ENCODE measurements at regions not wholly inside any gene's neighbourhood (a gene's known extent, or its start where the extent isn't known, plus 50 kb on each side); places are given as distances from the start of the nearest gene placed in this dataset.

DNA sequence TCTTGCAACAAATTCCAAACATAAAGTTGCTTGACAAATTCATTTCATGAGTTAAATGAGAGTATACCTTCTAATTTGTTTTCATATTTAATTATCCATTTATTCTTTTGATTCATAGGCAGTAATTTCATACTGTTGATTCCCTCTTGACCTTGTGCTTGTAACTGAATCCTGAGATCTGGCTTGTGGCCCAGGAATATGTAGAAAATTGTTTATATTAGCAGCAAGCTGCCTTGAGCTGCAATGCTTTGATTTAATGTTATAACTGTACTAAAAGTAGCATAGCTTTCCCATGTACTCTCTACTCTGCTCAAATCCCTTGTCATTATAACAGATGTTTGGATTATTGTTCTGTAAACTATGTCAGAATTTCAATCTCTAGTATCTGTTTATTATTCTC, 780.7 kb downstream of the NR2F1-AS1 start:
- H3K27ac ChIP-seq = no peak overlapping the region
- TF ChIP-seq ZFX (IDR thresholded peaks at IDR 0.05; ENCODE audit: borderline replicate concordance) = no peak
- TF ChIP-seq, protein P1, sequence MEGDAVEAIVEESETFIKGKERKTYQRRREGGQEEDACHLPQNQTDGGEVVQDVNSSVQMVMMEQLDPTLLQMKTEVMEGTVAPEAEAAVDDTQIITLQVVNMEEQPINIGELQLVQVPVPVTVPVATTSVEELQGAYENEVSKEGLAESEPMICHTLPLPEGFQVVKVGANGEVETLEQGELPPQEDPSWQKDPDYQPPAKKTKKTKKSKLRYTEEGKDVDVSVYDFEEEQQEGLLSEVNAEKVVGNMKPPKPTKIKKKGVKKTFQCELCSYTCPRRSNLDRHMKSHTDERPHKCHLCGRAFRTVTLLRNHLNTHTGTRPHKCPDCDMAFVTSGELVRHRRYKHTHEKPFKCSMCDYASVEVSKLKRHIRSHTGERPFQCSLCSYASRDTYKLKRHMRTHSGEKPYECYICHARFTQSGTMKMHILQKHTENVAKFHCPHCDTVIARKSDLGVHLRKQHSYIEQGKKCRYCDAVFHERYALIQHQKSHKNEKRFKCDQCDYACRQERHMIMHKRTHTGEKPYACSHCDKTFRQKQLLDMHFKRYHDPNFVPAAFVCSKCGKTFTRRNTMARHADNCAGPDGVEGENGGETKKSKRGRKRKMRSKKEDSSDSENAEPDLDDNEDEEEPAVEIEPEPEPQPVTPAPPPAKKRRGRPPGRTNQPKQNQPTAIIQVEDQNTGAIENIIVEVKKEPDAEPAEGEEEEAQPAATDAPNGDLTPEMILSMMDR (IDR thresholded peaks at IDR 0.05) = no peak

DNA sequence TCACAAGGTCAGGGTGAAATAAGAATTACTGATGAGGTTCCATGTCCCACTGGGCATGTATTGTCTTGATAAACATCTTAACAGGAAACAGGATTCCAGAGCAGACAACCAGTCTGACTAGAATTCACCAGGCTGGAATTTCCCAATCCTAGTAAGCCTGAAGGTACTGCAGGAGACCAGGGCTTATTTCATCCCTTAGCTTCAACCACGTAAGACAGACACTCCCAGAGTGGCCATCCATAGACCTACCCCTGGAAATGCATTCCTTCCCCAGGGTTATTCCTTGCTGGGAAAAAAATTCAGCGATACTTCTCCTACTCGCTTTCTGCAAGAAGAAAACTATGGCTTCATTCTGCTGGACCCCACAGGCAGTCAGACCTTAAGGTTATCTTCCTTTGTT, 785.4 kb downstream of the NR2F1-AS1 start:
- no peak overlapping the region for H3K27ac ChIP-seq
- TF ChIP-seq, protein P1 (IDR thresholded peaks at IDR 0.05) = no peak
- no peak for TF ChIP-seq ZFX (IDR thresholded peaks at IDR 0.05; ENCODE audit: borderline replicate concordance)

DNA sequence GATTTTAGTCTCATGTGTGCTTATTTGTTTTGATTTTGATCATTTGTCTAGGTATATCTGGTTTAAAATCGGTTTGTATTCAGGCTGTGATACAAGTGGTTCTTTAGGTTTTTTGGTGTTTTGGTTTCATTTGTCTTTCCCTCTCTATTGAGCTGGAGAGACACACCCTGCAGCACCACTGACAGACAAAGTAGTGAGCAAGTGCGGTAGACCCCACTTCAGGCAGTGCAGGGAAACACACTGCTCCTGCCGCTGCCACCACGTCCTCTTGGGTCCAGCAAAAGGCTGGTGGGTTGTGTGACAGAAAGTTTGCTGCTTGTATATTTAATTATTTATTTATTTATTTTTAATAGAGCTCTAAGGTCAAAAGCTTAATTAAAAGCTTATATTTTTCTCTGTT, 801.0 kb downstream of the NR2F1-AS1 start:
- TF ChIP-seq, protein P1 (IDR thresholded peaks at IDR 0.05) = no peak
- TF ChIP-seq ZFX (IDR thresholded peaks at IDR 0.05; ENCODE audit: borderline replicate concordance) = no peak
- no peak overlapping the region for H3K27ac ChIP-seq

DNA sequence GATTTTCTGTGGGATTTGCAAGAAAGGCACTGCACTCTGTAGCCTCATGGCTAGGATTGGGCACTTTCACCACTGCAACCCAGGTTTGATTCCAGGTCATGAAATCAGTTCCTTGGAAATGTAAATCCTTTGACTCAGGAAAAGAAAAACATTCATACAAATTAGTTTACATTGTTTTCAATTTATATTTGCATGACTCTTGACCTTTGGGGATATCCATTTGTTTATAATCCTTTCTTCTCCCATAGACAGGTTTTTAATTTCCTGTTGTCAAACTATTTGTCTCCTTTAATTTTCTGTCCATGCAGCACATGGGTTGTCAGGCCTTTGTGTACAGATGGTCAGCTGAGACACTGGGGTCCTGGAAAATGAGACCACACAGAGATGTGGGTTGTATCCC, 801.5 kb downstream of the NR2F1-AS1 start:
- H3K27ac ChIP-seq = no peak overlapping the region
- TF ChIP-seq, protein P1 (IDR thresholded peaks at IDR 0.05) = no peak
- no peak for TF ChIP-seq ZFX (IDR thresholded peaks at IDR 0.05; ENCODE audit: borderline replicate concordance)

DNA sequence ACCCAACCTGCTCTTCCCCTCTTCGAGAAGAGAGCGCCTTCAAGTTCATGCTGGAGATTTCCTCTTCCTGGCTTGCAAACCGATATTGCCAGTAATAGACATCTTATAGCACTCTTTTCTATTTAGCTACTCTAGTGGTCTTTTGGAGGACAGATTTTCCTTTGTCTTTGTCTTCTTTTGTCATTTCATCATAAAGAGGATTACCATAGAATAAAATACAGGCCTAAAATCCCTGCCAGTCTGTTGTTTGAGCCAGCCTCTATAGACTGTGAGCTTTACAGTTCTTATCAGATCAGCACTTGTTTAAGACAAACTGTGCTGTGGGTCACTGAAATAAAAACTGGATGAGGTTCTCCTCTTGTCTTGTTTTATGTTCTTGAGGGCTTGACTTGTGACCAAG, 802.8 kb downstream of the NR2F1-AS1 start:
- no peak overlapping the region for H3K27ac ChIP-seq

DNA sequence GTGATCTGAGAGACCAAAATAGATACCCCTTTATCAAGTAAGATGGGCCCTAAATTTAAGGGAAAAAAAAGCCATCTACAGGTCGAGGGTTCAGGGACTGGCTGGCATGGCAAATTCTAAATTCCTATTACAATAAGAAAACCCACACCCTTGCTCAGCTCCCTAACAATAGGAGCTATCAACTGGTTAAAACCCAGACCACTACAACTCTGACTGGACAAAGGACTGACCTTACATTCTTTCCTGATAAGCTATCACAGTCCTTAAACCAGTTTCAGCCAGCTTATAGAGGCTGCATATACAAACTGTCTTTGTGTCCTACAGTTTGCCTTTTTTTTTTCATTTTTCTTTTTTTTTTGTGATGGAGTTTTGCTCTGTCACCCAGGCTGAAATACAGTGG, 803.6 kb downstream of the NR2F1-AS1 start:
- H3K27ac ChIP-seq = no peak overlapping the region
- TF ChIP-seq ZFX (IDR thresholded peaks at IDR 0.05; ENCODE audit: borderline replicate concordance) = no peak
- TF ChIP-seq, protein P1 (IDR thresholded peaks at IDR 0.05) = no peak

More for the DNA sequence above, 802.8 kb downstream of the NR2F1-AS1 start:
- no peak for TF ChIP-seq ZFX (IDR thresholded peaks at IDR 0.05; ENCODE audit: borderline replicate concordance)
- TF ChIP-seq, protein P1 (IDR thresholded peaks at IDR 0.05) = no peak

DNA sequence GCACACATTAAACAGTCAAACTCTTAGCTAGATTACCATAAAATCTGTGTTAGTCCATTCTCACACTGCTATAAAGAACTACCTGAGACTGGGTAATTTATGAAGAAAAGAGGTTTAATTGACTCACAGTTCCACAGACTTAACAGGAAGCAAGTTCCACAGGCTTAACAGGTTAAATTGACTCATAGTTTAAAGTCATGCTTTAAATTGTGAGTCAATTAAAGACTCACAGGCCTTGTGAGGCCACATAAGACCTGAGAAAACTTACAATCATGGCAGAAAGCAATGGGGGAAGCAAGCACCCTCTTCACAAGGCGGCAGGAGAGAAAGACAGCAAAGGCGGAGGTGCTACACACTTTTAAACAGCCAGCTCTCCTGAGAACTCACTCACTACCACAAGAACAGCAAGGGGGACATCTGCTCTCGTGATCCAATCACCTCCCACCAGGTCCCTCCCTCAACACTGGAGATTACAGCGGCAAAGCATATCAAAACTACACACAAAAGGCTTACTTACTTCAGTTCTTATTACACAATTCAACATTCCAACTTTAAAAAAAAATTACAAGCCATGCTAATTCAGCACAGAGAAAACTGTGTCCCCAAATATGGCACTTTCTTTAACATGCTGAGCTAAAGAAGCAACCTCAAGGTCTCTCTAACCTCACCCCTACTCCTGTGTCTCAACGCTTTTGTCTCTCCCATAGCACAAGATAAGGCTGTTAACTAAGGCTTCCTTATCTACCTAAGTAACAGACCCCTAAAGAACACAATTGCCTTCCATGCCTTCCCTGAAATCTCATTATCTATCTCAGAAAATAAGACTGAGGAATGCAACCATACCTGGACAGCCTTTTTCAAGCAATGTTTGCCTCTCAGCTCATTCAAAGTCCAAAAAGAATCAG, 805.1 kb downstream of the NR2F1-AS1 start:
- TF ChIP-seq, protein P1 (IDR thresholded peaks at IDR 0.05) = no peak
- TF ChIP-seq ZFX (IDR thresholded peaks at IDR 0.05; ENCODE audit: borderline replicate concordance) = no peak
- H3K27ac ChIP-seq = no peak overlapping the region
